ENCODE measurements at regions not wholly inside any gene's neighbourhood (a gene's known extent, or its start where the extent isn't known, plus 50 kb on each side); places are given as distances from the start of the nearest gene placed in this dataset.

GRCh38 chr3:26562021-26562768 is 60.4 kb upstream of the LRRC3B start:
- Histone ChIP-seq H3K27me3 (ENCODE audit: control insufficient read depth in 3 of 3, insufficient read depth in 3 of 3, low read length in 2 of 3) (no peaks in the 10 kb centered on the region), H3K9ac (ENCODE audit: insufficient read depth in 1 of 2, low read length in 2 of 2) (no peak overlapping the region), H3K36me3 (ENCODE audit: control insufficient read depth in 4 of 4, insufficient read depth in 4 of 4, low read length in 4 of 4) (no peaks in the 10 kb centered on the region), H3K4me3 (no peak overlapping the region), H3K4me1 (ENCODE audit: control insufficient read depth in 5 of 5, insufficient read depth in 5 of 5, low read length in 5 of 5) (peaks cover 0 to 25% (median 0%) of the 10 kb centered on the region in 5 donors), H3K9me3 (ENCODE audit: control insufficient read depth in 4 of 4, insufficient read depth in 3 of 4, low read length in 3 of 4) (no peaks in the 10 kb centered on the region), H3K27ac (ENCODE audit: low read depth in 1 of 2, low read length in 1 of 2) (no peak overlapping the region)
- 54 to 74% methylated on average over 3 of the region's 3 CpGs for WGBS, 2 donors
- peak; percentile 27 to 84 (median 83) for DNase-seq
- no peak for ATAC-seq (ENCODE audit: insufficient read depth, low FRiP score)
- TF ChIP-seq CTCF (IDR thresholded peaks at IDR 0.05; ENCODE audit: control extremely low read depth, extremely low read depth) = no peak
